HEK293 (cell line): ENCODE measurements at regions not wholly inside any gene's neighbourhood (a gene's known extent, or its start where the extent isn't known, plus 50 kb on each side); places are given as distances from the start of the nearest gene placed in this dataset.

Experiments used
- CTCF ChIA-PET: fragments of 350-600 bp; formaldehyde crosslinking; extraction: SDS; loops from one replicate; lab custom pipeline; 2021; ENCODE audit warnings: antibody characterized with exemption; lab: Yijun Ruan, JAX
- POLR2A ChIA-PET: fragments of 300-600 bp; formaldehyde crosslinking; extraction: SDS; loops from one replicate; lab custom pipeline; 2020; ENCODE audit warnings: antibody characterized with exemption, inconsistent platforms; lab: Yijun Ruan, JAX
- H3K27ac ChIP-seq: fragments of 200-500 bp; sonication (Bioruptor generic); 2 replicates; pipeline ENCODE4 v1.5.1; 2014; ENCODE audit warnings: low read depth, low read length, control low read depth, inconsistent platforms; ENCODE audit errors: extremely low read depth
- H3K36me3 ChIP-seq, 2 experiments: fragments of 200-500 bp in 1 of 2; sonication (Bioruptor generic) in 1 of 2; 1 replicate in 1 of 2; 2 replicates in 1 of 2; pipeline ENCODE4 v1.5.1; 2014 to 2017; ENCODE audit warnings: inconsistent platforms in 2 of 2, low read length in 2 of 2; ENCODE audit not compliant: control insufficient read depth in 2 of 2, insufficient read depth in 1 of 2
- H3K4me1 ChIP-seq: fragments of 200-500 bp; sonication (Bioruptor generic); 2 replicates; pipeline ENCODE4 v1.5.1; 2014; ENCODE audit warnings: mild to moderate bottlenecking, low read length, inconsistent platforms; ENCODE audit not compliant: control insufficient read depth, insufficient read depth
- H3K4me3 ChIP-seq: 2 replicates; pipeline ENCODE4 v1.5.1; 2011; ENCODE audit warnings: low read depth, mild to moderate bottlenecking, control low read depth, low read length, moderate library complexity
- H3K9me3 ChIP-seq: fragments of 200-500 bp; sonication (Bioruptor generic); 2 replicates; pipeline ENCODE4 v1.5.1; 2014; ENCODE audit warnings: low read depth, low read length, inconsistent platforms; ENCODE audit not compliant: control insufficient read depth, insufficient read depth
- BCL11A ChIP-seq: fragments of 450-650 bp; formaldehyde crosslinking; IDR thresholded peaks from 2 replicates; pipeline ENCODE4 v1.5.1; 2016; ENCODE audit warnings: low read depth, missing biosample characterization, missing genetic modification characterization
- ELK4 ChIP-seq: IDR thresholded peaks from 2 replicates; pipeline ENCODE4 v1.6.1; 2011; ENCODE audit warnings: mild to moderate bottlenecking, low read depth, low read length, borderline replicate concordance
- KLF9 ChIP-seq: fragments of 450-650 bp; formaldehyde crosslinking; IDR thresholded peaks from 2 replicates; pipeline ENCODE4 v1.5.1; 2016; ENCODE audit warnings: missing biosample characterization, missing genetic modification characterization, low read depth
- RBAK ChIP-seq: fragments of 450-650 bp; formaldehyde crosslinking; IDR thresholded peaks from 2 replicates; pipeline ENCODE4 v1.5.1; 2016; ENCODE audit warnings: missing biosample characterization, missing genetic modification characterization
- REST ChIP-seq: fragments of 450-650 bp; formaldehyde crosslinking; IDR thresholded peaks from 2 replicates; pipeline ENCODE4 v1.5.1; 2016; ENCODE audit warnings: missing biosample characterization, missing genetic modification characterization
- ZBTB21 ChIP-seq: fragments of 450-650 bp; formaldehyde crosslinking; IDR thresholded peaks from 2 replicates; pipeline ENCODE4 v1.5.1; 2017; ENCODE audit warnings: missing biosample characterization, missing genetic modification characterization
- ZFP37 ChIP-seq: fragments of 450-650 bp; formaldehyde crosslinking; IDR thresholded peaks from 2 replicates; pipeline ENCODE4 v1.5.1; 2016; ENCODE audit warnings: missing biosample characterization, missing genetic modification characterization
- ZFP41 ChIP-seq: fragments of 450-650 bp; formaldehyde crosslinking; IDR thresholded peaks from 2 replicates; pipeline ENCODE4 v1.5.1; 2016; ENCODE audit warnings: missing biosample characterization, missing genetic modification characterization, borderline replicate concordance
- ZNF112 ChIP-seq: fragments of 450-650 bp; formaldehyde crosslinking; IDR thresholded peaks from 2 replicates; pipeline ENCODE4 v1.5.0; 2017; ENCODE audit warnings: missing biosample characterization, missing genetic modification characterization
- ZNF114 ChIP-seq: fragments of 450-650 bp; formaldehyde crosslinking; IDR thresholded peaks from 2 replicates; pipeline ENCODE4 v1.5.0; 2017; ENCODE audit warnings: missing biosample characterization, missing genetic modification characterization
- ZNF174 ChIP-seq: fragments of 450-650 bp; formaldehyde crosslinking; IDR thresholded peaks from 2 replicates; pipeline ENCODE4 v1.5.0; 2017; ENCODE audit warnings: missing biosample characterization, mild to moderate bottlenecking, missing genetic modification characterization
- ZNF18 ChIP-seq: fragments of 450-650 bp; formaldehyde crosslinking; IDR thresholded peaks from 2 replicates; pipeline ENCODE4 v1.5.1; 2016; ENCODE audit warnings: missing biosample characterization, missing genetic modification characterization
- ZNF221 ChIP-seq: fragments of 450-650 bp; formaldehyde crosslinking; IDR thresholded peaks from 2 replicates; pipeline ENCODE4 v1.5.1; 2017; ENCODE audit warnings: missing biosample characterization, missing genetic modification characterization, borderline replicate concordance
- ZNF48 ChIP-seq: fragments of 450-650 bp; formaldehyde crosslinking; IDR thresholded peaks from 2 replicates; pipeline ENCODE4 v1.5.1; 2016; ENCODE audit warnings: missing biosample characterization, missing genetic modification characterization

GRCh38 chr1:102182603-102183260 lies 186.0 kb upstream of the OLFM3 start:
- CTCF ChIA-PET = interaction anchor here (0.6 kb wide), 1 partner anchor 1211 kb away, joined by 3 read pairs; no protein-coding TSS in a partner anchor
- H3K27ac ChIP-seq = no peak overlapping the region
- no peaks in the 10 kb centered on the region for H3K36me3 ChIP-seq
- H3K4me1 ChIP-seq = no peaks in the 10 kb centered on the region
- POLR2A ChIA-PET = no interaction called here
- H3K9me3 ChIP-seq = no peaks in the 10 kb centered on the region
- no peak for TF ChIP-seq REST
- TF ChIP-seq ZNF48 = no peak
- no peak for TF ChIP-seq ZNF174 (tag by site-specific recombination)
- TF ChIP-seq RBAK = no peak
- no peak overlapping the region for H3K4me3 ChIP-seq

- Histone ChIP-seq H3K4me1 (no peaks in the 10 kb centered on the region), H3K9me3 (no peaks in the 10 kb centered on the region), H3K4me3 (no peak overlapping the region), H3K36me3 (no peaks in the 10 kb centered on the region), H3K27ac (no peak overlapping the region)
- TF ChIP-seq ZFP37 (tag by site-specific recombination) = no peak
- CTCF ChIA-PET = interaction anchor here (0.6 kb wide), 1 partner anchor 20 kb away, joined by 4 read pairs; no protein-coding TSS in a partner anchor
- POLR2A ChIA-PET = no interaction called here
These were observed 184.6 kb upstream of the OLFM3 start for GRCh38 chr1:102181341-102181740.

GRCh38 chr1:102178480-102178879 lies 181.8 kb upstream of the OLFM3 start:
- CTCF ChIA-PET = no interaction called here

More at GRCh38 chr1:102178480-102178879, 181.8 kb upstream of the OLFM3 start:
- no peaks in the 10 kb centered on the region for H3K36me3 ChIP-seq
- no peaks in the 10 kb centered on the region for H3K4me1 ChIP-seq
- TF ChIP-seq ZNF114 (tag by site-specific recombination) = no peak
- no peak for TF ChIP-seq ZBTB21 (tag by site-specific recombination)
- no peak for TF ChIP-seq ELK4
- no peak for TF ChIP-seq KLF9 (tag by site-specific recombination)
- no peak for TF ChIP-seq ZNF112 (tag by site-specific recombination)
- TF ChIP-seq ZNF18 (tag by site-specific recombination) = no peak
- no peak for TF ChIP-seq BCL11A
- TF ChIP-seq ZNF221 (tag by site-specific recombination) = no peak
- no peak for TF ChIP-seq ZFP41
- no peaks in the 10 kb centered on the region for H3K9me3 ChIP-seq
- POLR2A ChIA-PET = no interaction called here
- H3K4me3 ChIP-seq = no peak overlapping the region
- H3K27ac ChIP-seq = no peak overlapping the region
